Left ventricle myocardium inferior (tissue), 1 donor: ENCODE measurements at regions not wholly inside any gene's neighbourhood (a gene's known extent, or its start where the extent isn't known, plus 50 kb on each side); places are given as distances from the start of the nearest gene placed in this dataset.

Source experiments
- DNase-seq: peaks from one replicate; pipeline ENCODE4 v3.0.0-alpha.2; 2020
- H3K27ac ChIP-seq: fragments of 200-600 bp; replicated peaks from 2 replicates; pipeline ENCODE4 v1.8.0; 2021
- H3K27me3 ChIP-seq: fragments of 200-600 bp; 2 replicates; pipeline ENCODE4 v1.8.0; 2021; ENCODE audit warnings: low read depth
- H3K36me3 ChIP-seq: fragments of 200-600 bp; 2 replicates; pipeline ENCODE4 v1.8.0; 2021
- H3K4me1 ChIP-seq: fragments of 200-600 bp; 2 replicates; pipeline ENCODE4 v1.8.0; 2021
- H3K4me3 ChIP-seq: fragments of 200-600 bp; 2 replicates; pipeline ENCODE4 v1.8.0; 2021; ENCODE audit warnings: mild to moderate bottlenecking, moderate library complexity
- H3K9me3 ChIP-seq: fragments of 200-600 bp; replicated peaks from 2 replicates; pipeline ENCODE4 v1.8.0; 2021
- CTCF ChIP-seq: fragments of 200-600 bp; IDR thresholded peaks from 2 replicates; pipeline ENCODE4 v1.8.0; 2021; ENCODE audit warnings: antibody characterized with exemption, mild to moderate bottlenecking, borderline replicate concordance
- intact Hi-C: fragments of 100-400 bp; cut with micrococcal nuclease; formaldehyde crosslinking; loops from one replicate; pipeline ENCODE4 v1.11.0; 2022
- donor health status: DM: no; HTN: yes; CAD: no; lungs with severe emphysema.

GRCh38 chr3:18797378-18797777 lies 350.9 kb upstream of the KCNH8 start:
- TF ChIP-seq CTCF = no peak
- H3K36me3 ChIP-seq = no peaks in the 10 kb centered on the region
- H3K27me3 ChIP-seq = no peaks in the 10 kb centered on the region
- intact Hi-C loops = no loop called here
- no peaks in the 10 kb centered on the region for H3K9me3 ChIP-seq
- H3K27ac ChIP-seq = no peak overlapping the region
- DNase-seq = no peak
- H3K4me1 ChIP-seq = no peaks in the 10 kb centered on the region
- no peak overlapping the region for H3K4me3 ChIP-seq

- H3K4me1 ChIP-seq = no peaks in the 10 kb centered on the region
- no peak overlapping the region for H3K27ac ChIP-seq
- intact Hi-C loops = no loop called here
- H3K9me3 ChIP-seq = no peaks in the 10 kb centered on the region
- no peaks in the 10 kb centered on the region for H3K36me3 ChIP-seq
- no peak overlapping the region for H3K4me3 ChIP-seq
- DNase-seq = no peak
- no peaks in the 10 kb centered on the region for H3K27me3 ChIP-seq
- TF ChIP-seq CTCF = no peak
Observed at GRCh38 chr3:18795078-18795477, 353.2 kb upstream of the KCNH8 start.

- no peak for TF ChIP-seq CTCF
- Histone ChIP-seq H3K27me3 (no peaks in the 10 kb centered on the region), H3K4me3 (no peak overlapping the region), H3K4me1 (no peaks in the 10 kb centered on the region), H3K9me3 (no peaks in the 10 kb centered on the region), H3K36me3 (no peaks in the 10 kb centered on the region), H3K27ac (no peak overlapping the region)
- intact Hi-C loops = no loop called here
- DNase-seq = no peak
Observed at GRCh38 chr3:18791752-18792151, 356.6 kb upstream of the KCNH8 start.

- no peaks in the 10 kb centered on the region for H3K4me1 ChIP-seq
- intact Hi-C loops = no loop called here
- H3K9me3 ChIP-seq = no peaks in the 10 kb centered on the region
- H3K36me3 ChIP-seq = no peaks in the 10 kb centered on the region
- H3K27me3 ChIP-seq = no peaks in the 10 kb centered on the region
- H3K27ac ChIP-seq = no peak overlapping the region
- DNase-seq = no peak
- TF ChIP-seq CTCF = no peak
- H3K4me3 ChIP-seq = no peak overlapping the region
Observed at GRCh38 chr3:18791182-18791581, 357.1 kb upstream of the KCNH8 start.

- no peak for TF ChIP-seq CTCF
- H3K27ac ChIP-seq = no peak overlapping the region
- H3K9me3 ChIP-seq = no peaks in the 10 kb centered on the region
- H3K4me3 ChIP-seq = no peak overlapping the region
- intact Hi-C loops = no loop called here
- no peak for DNase-seq
- no peaks in the 10 kb centered on the region for H3K36me3 ChIP-seq
- no peaks in the 10 kb centered on the region for H3K4me1 ChIP-seq
- no peaks in the 10 kb centered on the region for H3K27me3 ChIP-seq
Observed at GRCh38 chr3:18790384-18790783, 357.9 kb upstream of the KCNH8 start.

- H3K9me3 ChIP-seq = no peaks in the 10 kb centered on the region
- no peaks in the 10 kb centered on the region for H3K27me3 ChIP-seq
- H3K27ac ChIP-seq = no peak overlapping the region
- H3K4me3 ChIP-seq = no peak overlapping the region
- intact Hi-C loops = no loop called here
- DNase-seq = no peak
- no peaks in the 10 kb centered on the region for H3K4me1 ChIP-seq
- TF ChIP-seq CTCF = no peak
- H3K36me3 ChIP-seq = no peaks in the 10 kb centered on the region
Observed at GRCh38 chr3:18789734-18790133, 358.6 kb upstream of the KCNH8 start.
